KMS-11 (cell line): ENCODE measurements at regions not wholly inside any gene's neighbourhood (a gene's known extent, or its start where the extent isn't known, plus 50 kb on each side); places are given as distances from the start of the nearest gene placed in this dataset.

ENCODE experiments used
- H2AFZ ChIP-seq: fragments of 200-600 bp; sonication (generic); 2 replicates; pipeline ENCODE4 v1.6.1; 2016; ENCODE audit warnings: antibody characterized with exemption, mixed run types, low read depth
- H3K27ac ChIP-seq: fragments of 200-600 bp; sonication (generic); 2 replicates; pipeline ENCODE4 v1.6.1; 2016; ENCODE audit warnings: mild to moderate bottlenecking, mixed run types
- H3K27me3 ChIP-seq: fragments of 200-600 bp; sonication (generic); 2 replicates; pipeline ENCODE4 v1.6.1; 2017; ENCODE audit warnings: mild to moderate bottlenecking, low read depth, mixed run types, moderate library complexity; ENCODE audit not compliant: insufficient read depth
- H3K36me3 ChIP-seq: fragments of 200-600 bp; sonication (generic); 2 replicates; pipeline ENCODE4 v1.6.1; 2017; ENCODE audit warnings: mild to moderate bottlenecking, mixed run types; ENCODE audit not compliant: insufficient read depth
- H3K4me1 ChIP-seq: fragments of 200-600 bp; sonication (generic); 2 replicates; pipeline ENCODE4 v1.6.1; 2016; ENCODE audit warnings: mild to moderate bottlenecking, low read depth, mixed run types; ENCODE audit not compliant: poor library complexity, severe bottlenecking
- H3K4me2 ChIP-seq: fragments of 200-600 bp; sonication (generic); 2 replicates; pipeline ENCODE4 v1.7.0; 2016; ENCODE audit warnings: mild to moderate bottlenecking, mixed run types
- H3K4me3 ChIP-seq: fragments of 200-600 bp; sonication (generic); IDR thresholded peaks from 2 replicates; pipeline ENCODE4 v1.6.1; 2017; ENCODE audit warnings: low read depth, low read length, mixed read lengths; ENCODE audit not compliant: insufficient read depth
- H3K79me2 ChIP-seq: fragments of 200-600 bp; sonication (generic); 2 replicates; pipeline ENCODE4 v1.6.1; 2016; ENCODE audit warnings: low read depth, mixed run types; ENCODE audit not compliant: insufficient read depth
- H3K9ac ChIP-seq: fragments of 200-600 bp; sonication (generic); 2 replicates; pipeline ENCODE4 v1.6.1; 2016; ENCODE audit warnings: mild to moderate bottlenecking, mixed run types
- H4K20me1 ChIP-seq: fragments of 200-600 bp; sonication (generic); 2 replicates; pipeline ENCODE4 v1.6.1; 2016; ENCODE audit warnings: mild to moderate bottlenecking, mixed run types; ENCODE audit not compliant: insufficient read depth
- TF ChIP-seq, protein P1 (sequence below): fragments of 200-600 bp; sonication (generic); conservative IDR thresholded peaks from 2 replicates; pipeline ENCODE4 v1.6.1; 2017; ENCODE audit warnings: low read depth, mild to moderate bottlenecking, antibody characterized with exemption, low read length, moderate library complexity, mixed read lengths

DNA sequence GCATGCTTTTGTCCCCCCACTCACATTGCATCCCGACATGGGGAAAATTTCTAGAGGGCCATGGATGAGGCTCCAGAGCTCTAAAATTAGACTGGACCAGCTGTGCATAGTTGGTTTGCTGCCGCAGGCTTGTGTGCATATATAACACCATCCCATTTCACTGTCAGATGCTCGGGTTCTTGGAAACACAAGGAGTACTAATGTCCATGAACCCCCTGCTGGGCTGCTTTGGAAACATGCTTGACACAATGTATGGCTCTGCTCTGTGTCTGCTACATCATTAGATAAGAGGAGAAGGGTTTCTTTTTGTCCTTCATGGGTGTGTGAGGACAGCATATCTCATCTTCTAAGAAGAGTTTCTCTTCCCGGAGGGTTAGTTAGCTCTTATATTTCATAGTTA lies 292.1 kb upstream of the RORB start:
- TF ChIP-seq, protein P1, sequence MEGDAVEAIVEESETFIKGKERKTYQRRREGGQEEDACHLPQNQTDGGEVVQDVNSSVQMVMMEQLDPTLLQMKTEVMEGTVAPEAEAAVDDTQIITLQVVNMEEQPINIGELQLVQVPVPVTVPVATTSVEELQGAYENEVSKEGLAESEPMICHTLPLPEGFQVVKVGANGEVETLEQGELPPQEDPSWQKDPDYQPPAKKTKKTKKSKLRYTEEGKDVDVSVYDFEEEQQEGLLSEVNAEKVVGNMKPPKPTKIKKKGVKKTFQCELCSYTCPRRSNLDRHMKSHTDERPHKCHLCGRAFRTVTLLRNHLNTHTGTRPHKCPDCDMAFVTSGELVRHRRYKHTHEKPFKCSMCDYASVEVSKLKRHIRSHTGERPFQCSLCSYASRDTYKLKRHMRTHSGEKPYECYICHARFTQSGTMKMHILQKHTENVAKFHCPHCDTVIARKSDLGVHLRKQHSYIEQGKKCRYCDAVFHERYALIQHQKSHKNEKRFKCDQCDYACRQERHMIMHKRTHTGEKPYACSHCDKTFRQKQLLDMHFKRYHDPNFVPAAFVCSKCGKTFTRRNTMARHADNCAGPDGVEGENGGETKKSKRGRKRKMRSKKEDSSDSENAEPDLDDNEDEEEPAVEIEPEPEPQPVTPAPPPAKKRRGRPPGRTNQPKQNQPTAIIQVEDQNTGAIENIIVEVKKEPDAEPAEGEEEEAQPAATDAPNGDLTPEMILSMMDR = no peak
- Histone ChIP-seq H3K4me3 (no peak overlapping the region), H3K27me3 (no peaks in the 10 kb centered on the region), H4K20me1 (no peaks in the 10 kb centered on the region), H3K36me3 (no peaks in the 10 kb centered on the region), H3K79me2 (no peaks in the 10 kb centered on the region), H3K27ac (no peak overlapping the region), H3K9ac (no peak overlapping the region), H3K4me2 (no peak overlapping the region), H2AFZ (no peak overlapping the region), H3K4me1 (no peaks in the 10 kb centered on the region)

DNA sequence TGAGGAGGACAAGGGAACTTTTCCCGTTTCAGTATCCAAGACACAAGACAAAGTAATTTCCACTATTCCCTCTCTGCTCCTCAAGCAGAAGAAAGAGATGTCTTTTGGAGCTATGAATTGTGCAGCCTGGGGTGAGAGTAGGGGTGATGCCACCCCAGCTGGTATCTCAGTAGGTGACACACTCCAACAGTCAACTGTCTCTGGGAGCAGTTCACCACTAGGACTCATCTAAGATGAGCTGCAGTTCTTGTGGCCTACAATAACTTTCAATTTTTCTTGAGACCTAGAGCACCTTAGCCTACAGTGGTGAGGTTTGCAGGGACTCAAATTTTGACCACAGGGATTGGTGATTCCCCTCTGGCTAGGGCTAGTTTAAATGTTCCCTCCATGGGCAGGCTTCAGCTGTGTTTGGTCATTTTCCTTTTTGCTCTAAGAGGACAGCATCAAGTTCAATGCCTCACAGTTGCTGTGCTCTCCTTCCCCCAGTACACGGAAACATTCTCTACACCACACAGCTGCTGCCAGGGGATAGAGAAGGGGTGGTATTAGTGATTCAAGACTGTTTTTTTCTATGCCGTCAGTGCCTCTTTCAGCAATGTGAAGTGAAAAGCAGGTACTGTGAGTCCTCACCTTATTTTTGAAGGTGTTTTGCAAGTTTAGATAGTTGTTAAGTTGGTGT lies 278.6 kb upstream of the RORB start:
- H3K27me3 ChIP-seq = no peaks in the 10 kb centered on the region
- H3K27ac ChIP-seq = no peak overlapping the region
- TF ChIP-seq, protein P1 = no peak
- no peak overlapping the region for H3K9ac ChIP-seq
- H3K4me3 ChIP-seq = no peak overlapping the region
- no peak overlapping the region for H3K4me2 ChIP-seq
- H4K20me1 ChIP-seq = no peaks in the 10 kb centered on the region
- H2AFZ ChIP-seq = no peak overlapping the region
- H3K4me1 ChIP-seq = no peaks in the 10 kb centered on the region
- H3K79me2 ChIP-seq = no peaks in the 10 kb centered on the region
- no peaks in the 10 kb centered on the region for H3K36me3 ChIP-seq

DNA sequence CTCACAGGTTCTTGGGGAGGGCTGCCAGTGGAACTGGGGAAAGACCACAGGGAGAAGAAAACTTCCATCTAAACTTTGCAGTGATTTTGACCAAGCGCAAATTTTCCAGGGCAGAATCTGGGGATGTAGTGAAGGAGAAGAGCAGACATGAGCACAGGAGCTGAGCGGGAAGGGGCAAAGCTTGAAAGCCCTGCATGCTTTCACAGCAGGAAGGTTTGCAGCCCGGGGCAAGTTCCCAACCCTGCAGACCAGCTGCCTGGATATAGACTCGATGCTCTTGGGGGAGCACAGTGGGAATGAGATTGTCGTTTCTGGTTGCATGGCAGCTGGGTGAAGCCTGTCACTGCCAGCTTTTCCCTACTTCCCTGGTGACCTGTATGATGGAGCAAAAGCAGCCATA lies 276.8 kb upstream of the RORB start:
- Histone ChIP-seq H3K4me3 (no peak overlapping the region), H3K27ac (no peak overlapping the region), H3K36me3 (no peaks in the 10 kb centered on the region), H3K27me3 (no peaks in the 10 kb centered on the region), H3K9ac (no peak overlapping the region), H3K79me2 (no peaks in the 10 kb centered on the region), H4K20me1 (no peaks in the 10 kb centered on the region), H3K4me1 (no peaks in the 10 kb centered on the region), H2AFZ (no peak overlapping the region), H3K4me2 (no peak overlapping the region)
- TF ChIP-seq, protein P1 = no peak

DNA sequence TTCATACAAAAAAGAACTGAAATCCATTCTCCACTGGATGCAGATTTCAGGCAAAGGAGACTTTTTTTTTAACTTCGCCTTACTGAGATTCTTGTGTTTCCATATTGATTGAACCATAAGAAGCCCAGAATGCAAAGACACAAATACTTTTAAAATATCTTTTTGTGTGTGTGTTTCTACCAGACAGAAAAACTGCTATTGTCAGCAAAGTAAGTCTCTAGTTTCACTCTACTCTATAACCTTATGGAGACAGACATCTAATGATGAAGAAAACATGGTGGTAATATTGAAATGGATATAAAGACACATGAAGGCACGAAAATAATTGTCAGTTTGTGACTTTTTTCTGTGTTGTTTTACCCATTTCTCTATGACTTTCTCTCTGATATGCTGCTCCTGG lies 260.3 kb upstream of the RORB start:
- TF ChIP-seq, protein P1 = no peak
- H3K36me3 ChIP-seq = no peaks in the 10 kb centered on the region
- no peak overlapping the region for H2AFZ ChIP-seq
- no peaks in the 10 kb centered on the region for H3K27me3 ChIP-seq
- H4K20me1 ChIP-seq = no peaks in the 10 kb centered on the region
- H3K27ac ChIP-seq = no peak overlapping the region
- H3K4me1 ChIP-seq = peaks cover 6% of the 10 kb centered on the region
- no peak overlapping the region for H3K4me3 ChIP-seq
- H3K9ac ChIP-seq = no peak overlapping the region
- no peak overlapping the region for H3K4me2 ChIP-seq
- H3K79me2 ChIP-seq = no peaks in the 10 kb centered on the region
